HCT116 (cell line): ENCODE measurements at regions not wholly inside any gene's neighbourhood (a gene's known extent, or its start where the extent isn't known, plus 50 kb on each side); places are given as distances from the start of the nearest gene placed in this dataset.

Experiments
- ATAC-seq: fragments of 200-7000 bp; cut with Tn5 transposase; 2 replicates; pipeline ENCODE4 v1.9.1; 2020; ENCODE audit warnings: mild to moderate bottlenecking, moderate library complexity
- BruUV-seq: library from RNA; stranded (reverse); fragments of 400-500 nt; replicated peaks from 2 replicates; lab custom pipeline; 2021; lab: Mats Ljungman, UMichigan
- CTCF ChIA-PET: fragments of 300-600 bp; sonication (Branson Sonifier 250); formaldehyde crosslinking; loops from one replicate; lab custom pipeline; 2021; ENCODE audit warnings: antibody characterized with exemption; lab: Charles Lee
- POLR2A ChIA-PET: fragments of 300-600, 350-600 bp; sonication (Branson Sonifier 250); formaldehyde crosslinking; loops from one replicate; lab custom pipeline; 2021; ENCODE audit warnings: antibody characterized with exemption; lab: Charles Lee
- RAD21 ChIA-PET, 2 experiments: fragments of 300-600 bp; sonication (Branson Sonifier 250); formaldehyde crosslinking; loops; one replicate each; lab custom pipeline; 2023; ENCODE audit warnings: low total read pairs in 2 of 2; ENCODE audit not compliant: uncharacterized antibody in 2 of 2, unreplicated experiment in 2 of 2, low non-redundant PET in 1 of 2; lab: Charles Lee
- DNase-seq: peaks from one replicate; pipeline ENCODE4 v3.0.0-alpha.2; 2010; ENCODE audit warnings: low read depth, low spot score
- H2AFZ ChIP-seq: fragments of 200-600 bp; shearing (Covaris generic), sonication (generic); 2 replicates; pipeline ENCODE4 v1.6.1; 2017; ENCODE audit warnings: low read depth, mixed run types, mixed read lengths, antibody characterized with exemption, low read length; ENCODE audit not compliant: poor library complexity, severe bottlenecking
- H3K27ac ChIP-seq: 2 replicates; pipeline ENCODE4 v1.5.1; 2012; ENCODE audit warnings: low read depth, low read length
- H3K27me3 ChIP-seq: fragments of 200-600 bp; sonication (generic); 2 replicates; pipeline ENCODE4 v1.6.1; 2016; ENCODE audit warnings: mixed run types, low read length, mixed read lengths; ENCODE audit not compliant: insufficient read depth
- H3K36me3 ChIP-seq, 2 experiments: fragments of 200-500 bp in 1 of 2; fragments of 200-600 bp in 1 of 2; sonication (Bioruptor generic) in 1 of 2; sonication (generic) in 1 of 2; 2 replicates each; pipeline versions ENCODE4 v1.5.1 to v1.6.1; 2014 to 2016; ENCODE audit warnings: low read length in 2 of 2, inconsistent platforms in 1 of 2, mixed read lengths in 1 of 2, mixed run types in 1 of 2; ENCODE audit not compliant: insufficient read depth in 2 of 2, control insufficient read depth in 1 of 2
- H3K4me1 ChIP-seq, 2 experiments: fragments of 200-600 bp in 1 of 2; sonication (generic) in 1 of 2; 2 replicates each; pipeline versions ENCODE4 v1.5.1 to v1.6.1; 2012 to 2017; ENCODE audit warnings: low read length in 2 of 2, inconsistent platforms in 1 of 2, mild to moderate bottlenecking in 1 of 2, mixed read lengths in 1 of 2, mixed run types in 1 of 2, moderate library complexity in 1 of 2; ENCODE audit not compliant: insufficient read depth in 2 of 2, control insufficient read depth in 1 of 2
- H3K4me2 ChIP-seq: fragments of 200-600 bp; sonication (generic); 2 replicates; pipeline ENCODE4 v1.6.1; 2017; ENCODE audit warnings: mixed run types, low read length, mixed read lengths
- H3K4me3 ChIP-seq, 2 experiments: fragments of 200-600 bp in 1 of 2; sonication (generic) in 1 of 2; replicated peaks in 1 of 2; 2 replicates each; pipeline ENCODE4 v1.5.1; 2011 to 2016; ENCODE audit warnings: low read length in 2 of 2, control low read depth in 1 of 2, low read depth in 1 of 2, mild to moderate bottlenecking in 1 of 2, mixed read lengths in 1 of 2, mixed run types in 1 of 2
- H3K79me2 ChIP-seq: fragments of 200-600 bp; sonication (generic); 2 replicates; pipeline ENCODE4 v1.6.1; 2017; ENCODE audit warnings: mild to moderate bottlenecking, mixed run types, low read length, moderate library complexity, mixed read lengths; ENCODE audit not compliant: insufficient read depth
- H3K9ac ChIP-seq: fragments of 200-600 bp; sonication (generic); 2 replicates; pipeline ENCODE4 v1.6.1; 2016; ENCODE audit warnings: low read length, mixed read lengths
- H3K9me2 ChIP-seq: fragments of 200-600 bp; sonication (generic), shearing (Covaris generic); 2 replicates; pipeline ENCODE4 v1.6.1; 2017; ENCODE audit warnings: mixed run types, mild to moderate bottlenecking, moderate library complexity; ENCODE audit not compliant: insufficient read depth
- H3K9me3 ChIP-seq, 2 experiments: fragments of 200-500 bp in 1 of 2; fragments of 200-600 bp in 1 of 2; sonication (Bioruptor generic) in 1 of 2; sonication (generic) in 1 of 2; 2 replicates each; pipeline ENCODE4 v1.6.1; 2014 to 2017; ENCODE audit warnings: low read length in 2 of 2, mixed read lengths in 2 of 2, inconsistent platforms in 1 of 2, low read depth in 1 of 2, mild to moderate bottlenecking in 1 of 2, mixed run types in 1 of 2, moderate library complexity in 1 of 2; ENCODE audit not compliant: control insufficient read depth in 1 of 2, insufficient read depth in 1 of 2
- H4K20me1 ChIP-seq: fragments of 200-600 bp; sonication (generic), shearing (Covaris generic); 2 replicates; pipeline ENCODE4 v1.6.1; 2017; ENCODE audit warnings: mixed run types, mild to moderate bottlenecking, moderate library complexity; ENCODE audit not compliant: insufficient read depth
- ATF3 ChIP-seq: IDR thresholded peaks from 2 replicates; pipeline ENCODE4 v1.6.1; 2012
- CBX3 ChIP-seq: IDR thresholded peaks from 2 replicates; pipeline ENCODE4 v1.6.1; 2012; ENCODE audit warnings: low read depth
- CTCF ChIP-seq, 3 experiments: fragments of 200-600 bp in 1 of 3; sonication (generic) in 1 of 3; IDR thresholded peaks in 2 of 3; conservative IDR thresholded peaks in 1 of 3; 2 replicates each; pipeline ENCODE4 v1.5.1; 2012 to 2017; ENCODE audit warnings: low read depth in 2 of 3, low read length in 2 of 3, antibody characterized with exemption in 1 of 3, borderline replicate concordance in 1 of 3, control low read depth in 1 of 3, mild to moderate bottlenecking in 1 of 3, mixed read lengths in 1 of 3, mixed run types in 1 of 3, moderate library complexity in 1 of 3; ENCODE audit not compliant: insufficient read depth in 1 of 3
- EGR1 ChIP-seq: IDR thresholded peaks from 2 replicates; pipeline ENCODE4 v1.6.1; 2012; ENCODE audit warnings: low read depth
- ELF1 ChIP-seq: IDR thresholded peaks from 2 replicates; pipeline ENCODE4 v1.6.1; 2012; ENCODE audit warnings: low read depth, borderline replicate concordance
- RAD21 ChIP-seq: IDR thresholded peaks from 2 replicates; pipeline ENCODE4 v1.6.1; 2012; ENCODE audit warnings: low read depth, mild to moderate bottlenecking
- SIN3A ChIP-seq: IDR thresholded peaks from 2 replicates; pipeline ENCODE4 v1.6.1; 2012; ENCODE audit warnings: low read depth
- ZBTB33 ChIP-seq: IDR thresholded peaks from 2 replicates; pipeline ENCODE4 v1.6.1; 2011; ENCODE audit warnings: mild to moderate bottlenecking, low read length, moderate library complexity; ENCODE audit not compliant: insufficient replicate concordance; ENCODE audit errors: extremely low read depth
- intact Hi-C: fragments of 100-400 bp; cut with micrococcal nuclease; formaldehyde crosslinking; loops from 2 replicates; pipeline ENCODE4 v1.10.0; 2022

GRCh38 chr2:157053876-157054275 is 203.6 kb upstream of the GALNT5 start:
- BruUV-seq = no TSS peak
- POLR2A ChIA-PET = no interaction called here
- no peaks in the 10 kb centered on the region for H3K27me3 ChIP-seq
- RAD21 ChIA-PET = no interaction called here
- H3K4me1 ChIP-seq = peaks cover 10 to 28% of the 10 kb centered on the region in 2 experiments
- no peaks in the 10 kb centered on the region for H3K9me3 ChIP-seq
- H2AFZ ChIP-seq = peak overlapping the region; percentile 81
- H3K27ac ChIP-seq = no peak overlapping the region
- H3K4me3 ChIP-seq = no peak overlapping the region
- no peak overlapping the region for H3K4me2 ChIP-seq
- H3K9me2 ChIP-seq = no peaks in the 10 kb centered on the region
- CTCF ChIA-PET = interaction anchor here (1.2 to 1.6 kb wide), 2 partner anchors 11 to 1676 kb away, joined by 4 to 7 read pairs; no protein-coding TSS in a partner anchor
- DNase-seq (no peak), ATAC-seq (no peak)
- TF ChIP-seq SIN3A (no peak), ATF3 (no peak), ZBTB33 (no peak), ELF1 (no peak)
- H3K9ac ChIP-seq = no peak overlapping the region
- intact Hi-C loops = loop anchor here (2.0 to 10.0 kb wide), 4 partner anchors 159 to 1677 kb away; no protein-coding TSS in a partner anchor
- H3K79me2 ChIP-seq = no peaks in the 10 kb centered on the region
- no peaks in the 10 kb centered on the region for H4K20me1 ChIP-seq
- H3K36me3 ChIP-seq = no peaks in the 10 kb centered on the region

GRCh38 chr2:157055660-157056199 is 201.8 kb upstream of the GALNT5 start:
- Histone ChIP-seq H3K79me2 (no peaks in the 10 kb centered on the region), H3K4me1 (peaks cover 10 to 28% of the 10 kb centered on the region in 2 experiments), H4K20me1 (no peaks in the 10 kb centered on the region), H3K9ac (no peak overlapping the region), H3K4me3 (no peak overlapping the region), H3K27ac (peak overlapping the region; percentile 40; the same call in 1 of the 2 replicates), H3K4me2 (peak overlapping the region; percentile 18), H3K9me3 (no peaks in the 10 kb centered on the region), H3K27me3 (no peaks in the 10 kb centered on the region), H3K9me2 (no peaks in the 10 kb centered on the region), H3K36me3 (no peaks in the 10 kb centered on the region), H2AFZ (peak overlapping the region; percentile 63)
- no peak for ATAC-seq
- ChIA-PET POLR2A (no interaction called here), CTCF (interaction anchor here (1.0 to 1.5 kb wide), 5 partner anchors 12 to 1683 kb away, joined by 3 to 8 read pairs (median 5); no protein-coding TSS in a partner anchor), RAD21 (interaction anchor here in 1 of 2 experiments (0.7 kb wide), 1 partner anchor 170 kb away, joined by 4 read pairs; no protein-coding TSS in a partner anchor)
- no TSS peak for BruUV-seq
- intact Hi-C loops = loop anchor here (2.0 to 10.0 kb wide), 4 partner anchors 137 to 1679 kb away; no protein-coding TSS in a partner anchor
- TF ChIP-seq CTCF (IDR thresholded peaks at IDR 0.05 in 2 of 3, conservative IDR thresholded peaks at IDR 0.05 in 1 of 3; ENCODE audit: borderline replicate concordance in 1 of 3, insufficient read depth in 1 of 3, low read depth in 2 of 3, low read length in 2 of 3) = peak; percentile 46 to 73 (median 46); a peak in 5 of 6 replicates
- TF ChIP-seq CBX3 = no peak
- TF ChIP-seq EGR1 = 0 out of 2 replicates have a peak, but pooled peaks have one; percentile 16
- peak; percentile 82 for TF ChIP-seq RAD21
- peak; percentile 22 for DNase-seq
